ENCODE measurements at regions not wholly inside any gene's neighbourhood (a gene's known extent, or its start where the extent isn't known, plus 50 kb on each side); places are given as distances from the start of the nearest gene placed in this dataset.

- Histone ChIP-seq H3K4me1 (ENCODE audit: insufficient read depth, poor library complexity, severe bottlenecking) (no peaks in the 10 kb centered on the region), H3K27me3 (ENCODE audit: insufficient read depth, poor library complexity, severe bottlenecking) (no peaks in the 10 kb centered on the region), H3K27ac (ENCODE audit: poor library complexity, severe bottlenecking) (no peak overlapping the region), H3K4me3 (ENCODE audit: severe bottlenecking) (no peak overlapping the region), H3K9me3 (ENCODE audit: severe bottlenecking) (no peaks in the 10 kb centered on the region), H3K36me3 (ENCODE audit: low read depth) (no peaks in the 10 kb centered on the region)
- no peak for TF ChIP-seq CTCF (IDR thresholded peaks at IDR 0.05; ENCODE audit: poor library complexity, severe bottlenecking)
- no peak for DNase-seq (ENCODE audit: low spot score)
- ATAC-seq (ENCODE audit: low read depth), result no peak
Observed at GRCh38 chr5:68015381-68016302, 199.9 kb upstream of the PIK3R1 start.

- ATAC-seq (ENCODE audit: low read depth) (no peak), DNase-seq (ENCODE audit: low spot score) (no peak)
- H3K36me3 ChIP-seq (ENCODE audit: low read depth), result no peaks in the 10 kb centered on the region
- no peaks in the 10 kb centered on the region for H3K27me3 ChIP-seq (ENCODE audit: insufficient read depth, poor library complexity, severe bottlenecking)
- no peak overlapping the region for H3K27ac ChIP-seq (ENCODE audit: poor library complexity, severe bottlenecking)
- no peaks in the 10 kb centered on the region for H3K4me1 ChIP-seq (ENCODE audit: insufficient read depth, poor library complexity, severe bottlenecking)
- H3K9me3 ChIP-seq (ENCODE audit: severe bottlenecking), result no peaks in the 10 kb centered on the region
- TF ChIP-seq CTCF (IDR thresholded peaks at IDR 0.05; ENCODE audit: poor library complexity, severe bottlenecking), result no peak
- no peak overlapping the region for H3K4me3 ChIP-seq (ENCODE audit: severe bottlenecking)
Observed at GRCh38 chr5:68012831-68013230, 202.7 kb upstream of the PIK3R1 start.

GRCh38 chr5:68012429-68012828 is 203.1 kb upstream of the PIK3R1 start:
- Histone ChIP-seq H3K27ac (ENCODE audit: poor library complexity, severe bottlenecking) (no peak overlapping the region), H3K27me3 (ENCODE audit: insufficient read depth, poor library complexity, severe bottlenecking) (no peaks in the 10 kb centered on the region), H3K4me3 (ENCODE audit: severe bottlenecking) (no peak overlapping the region), H3K36me3 (ENCODE audit: low read depth) (no peaks in the 10 kb centered on the region), H3K4me1 (ENCODE audit: insufficient read depth, poor library complexity, severe bottlenecking) (no peaks in the 10 kb centered on the region), H3K9me3 (ENCODE audit: severe bottlenecking) (no peaks in the 10 kb centered on the region)
- no peak for TF ChIP-seq CTCF (IDR thresholded peaks at IDR 0.05; ENCODE audit: poor library complexity, severe bottlenecking)
- DNase-seq (ENCODE audit: low spot score) (no peak), ATAC-seq (ENCODE audit: low read depth) (no peak)

GRCh38 chr5:68011801-68012200 is 203.8 kb upstream of the PIK3R1 start:
- Histone ChIP-seq H3K4me1 (ENCODE audit: insufficient read depth, poor library complexity, severe bottlenecking) (no peaks in the 10 kb centered on the region), H3K4me3 (ENCODE audit: severe bottlenecking) (no peak overlapping the region), H3K9me3 (ENCODE audit: severe bottlenecking) (no peaks in the 10 kb centered on the region), H3K27me3 (ENCODE audit: insufficient read depth, poor library complexity, severe bottlenecking) (no peaks in the 10 kb centered on the region), H3K27ac (ENCODE audit: poor library complexity, severe bottlenecking) (no peak overlapping the region), H3K36me3 (ENCODE audit: low read depth) (no peaks in the 10 kb centered on the region)
- ATAC-seq (ENCODE audit: low read depth), result no peak
- DNase-seq (ENCODE audit: low spot score), result no peak
- TF ChIP-seq CTCF (IDR thresholded peaks at IDR 0.05; ENCODE audit: poor library complexity, severe bottlenecking), result no peak

- no peaks in the 10 kb centered on the region for H3K27me3 ChIP-seq (ENCODE audit: insufficient read depth, poor library complexity, severe bottlenecking)
- H3K4me3 ChIP-seq (ENCODE audit: severe bottlenecking), result no peak overlapping the region
- H3K27ac ChIP-seq (ENCODE audit: poor library complexity, severe bottlenecking), result no peak overlapping the region
- DNase-seq (ENCODE audit: low spot score) (no peak), ATAC-seq (ENCODE audit: low read depth) (no peak)
- no peaks in the 10 kb centered on the region for H3K36me3 ChIP-seq (ENCODE audit: low read depth)
- TF ChIP-seq CTCF (IDR thresholded peaks at IDR 0.05; ENCODE audit: poor library complexity, severe bottlenecking), result no peak
- H3K4me1 ChIP-seq (ENCODE audit: insufficient read depth, poor library complexity, severe bottlenecking), result no peaks in the 10 kb centered on the region
- H3K9me3 ChIP-seq (ENCODE audit: severe bottlenecking), result no peaks in the 10 kb centered on the region
Observed at GRCh38 chr5:68011259-68011760, 204.2 kb upstream of the PIK3R1 start.

Data from RWPE2 (cell line).